Esophagus squamous epithelium (tissue), 4 donors: ENCODE measurements at regions not wholly inside any gene's neighbourhood (a gene's known extent, or its start where the extent isn't known, plus 50 kb on each side); places are given as distances from the start of the nearest gene placed in this dataset.

ENCODE experiments used
- CTCF ChIP-seq, 6 experiments: fragments of 450-650 bp in 4 of 6; fragments of 200-600 bp in 2 of 6; sonication (generic) in 2 of 6; IDR thresholded peaks; one replicate each; pipeline ENCODE4 v1.5.1; 2016 to 2019; ENCODE audit warnings: antibody characterized with exemption in 6 of 6, mild to moderate bottlenecking in 4 of 6, moderate library complexity in 4 of 6
- POLR2A ChIP-seq, 4 donors: fragments of 450-650 bp; IDR thresholded peaks; one replicate each; pipeline ENCODE4 v1.6.1; 2017; ENCODE audit warnings: antibody characterized with exemption in 4 of 4, mild to moderate bottlenecking in 4 of 4, moderate library complexity in 3 of 4

GRCh38 chr16:59973966-59974365 lies 1239.8 kb upstream of the GOT2 start:
- TF ChIP-seq CTCF (IDR thresholded peaks at IDR 0.05) (no peak), POLR2A (IDR thresholded peaks at IDR 0.05) (no peak)
